ENCODE measurements at regions not wholly inside any gene's neighbourhood (a gene's known extent, or its start where the extent isn't known, plus 50 kb on each side); places are given as distances from the start of the nearest gene placed in this dataset.

DNA sequence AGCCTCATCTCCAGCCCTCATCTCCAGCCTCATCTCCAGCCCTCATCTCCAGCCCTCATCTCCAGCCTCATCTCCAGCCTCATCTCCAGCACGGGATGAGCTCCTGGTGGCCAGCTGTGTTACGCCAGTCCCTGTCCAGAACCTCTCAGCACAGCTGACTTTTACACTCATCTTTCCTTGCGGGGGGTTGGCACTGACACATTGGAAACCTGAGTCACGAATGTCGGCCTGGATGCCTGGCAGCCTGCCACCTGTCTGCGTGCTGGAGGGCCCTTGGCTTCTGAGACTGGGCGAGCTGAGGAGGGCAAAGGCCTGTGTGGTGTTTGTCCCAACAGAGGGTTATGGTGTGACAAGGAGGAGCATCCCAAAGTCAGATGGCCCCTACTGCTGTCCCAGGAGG is 66.1 kb upstream of the HGFAC start:
- CTCF ChIA-PET = interaction anchor here (0.9 to 2.1 kb wide), 4 partner anchors 13 to 204 kb away, joined by 3 to 11 read pairs (median 4); no protein-coding TSS in a partner anchor
- POLR2A ChIA-PET = no interaction called here
- no peak for TF ChIP-seq GATA2 (IDR thresholded peaks at IDR 0.05; ENCODE audit: insufficient read depth, insufficient read length, low read depth, low read length)
- TF ChIP-seq EZH2 (IDR thresholded peaks at IDR 0.05; ENCODE audit: borderline replicate concordance, low read depth, low read length, severe bottlenecking) = no peak
- peak; percentile 25 for TF ChIP-seq POLR2AphosphoS5 (IDR thresholded peaks at IDR 0.05; ENCODE audit: insufficient read depth, low read depth, low read length)
- TF ChIP-seq, protein P1, sequence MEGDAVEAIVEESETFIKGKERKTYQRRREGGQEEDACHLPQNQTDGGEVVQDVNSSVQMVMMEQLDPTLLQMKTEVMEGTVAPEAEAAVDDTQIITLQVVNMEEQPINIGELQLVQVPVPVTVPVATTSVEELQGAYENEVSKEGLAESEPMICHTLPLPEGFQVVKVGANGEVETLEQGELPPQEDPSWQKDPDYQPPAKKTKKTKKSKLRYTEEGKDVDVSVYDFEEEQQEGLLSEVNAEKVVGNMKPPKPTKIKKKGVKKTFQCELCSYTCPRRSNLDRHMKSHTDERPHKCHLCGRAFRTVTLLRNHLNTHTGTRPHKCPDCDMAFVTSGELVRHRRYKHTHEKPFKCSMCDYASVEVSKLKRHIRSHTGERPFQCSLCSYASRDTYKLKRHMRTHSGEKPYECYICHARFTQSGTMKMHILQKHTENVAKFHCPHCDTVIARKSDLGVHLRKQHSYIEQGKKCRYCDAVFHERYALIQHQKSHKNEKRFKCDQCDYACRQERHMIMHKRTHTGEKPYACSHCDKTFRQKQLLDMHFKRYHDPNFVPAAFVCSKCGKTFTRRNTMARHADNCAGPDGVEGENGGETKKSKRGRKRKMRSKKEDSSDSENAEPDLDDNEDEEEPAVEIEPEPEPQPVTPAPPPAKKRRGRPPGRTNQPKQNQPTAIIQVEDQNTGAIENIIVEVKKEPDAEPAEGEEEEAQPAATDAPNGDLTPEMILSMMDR (IDR thresholded peaks at IDR 0.05; ENCODE audit: extremely low read depth in 1 of 2, insufficient read depth in 1 of 2, low read depth in 1 of 2, low read length in 2 of 2) = no peak
- no peak for TF ChIP-seq POLR2A (IDR thresholded peaks at IDR 0.05; ENCODE audit: low read depth, low read length)
- TF ChIP-seq MYC (IDR thresholded peaks at IDR 0.05; ENCODE audit: low read depth, low read length) = no peak
- H2AFZ ChIP-seq (ENCODE audit: low read depth, low read length) = no peak overlapping the region
- peaks cover 31% of the 10 kb centered on the region for H3K79me2 ChIP-seq (ENCODE audit: control insufficient read depth, insufficient read depth, low read length)
- no peak overlapping the region for H3K27ac ChIP-seq (ENCODE audit: insufficient read depth, low read depth, low read length)
- no peaks in the 10 kb centered on the region for H4K20me1 ChIP-seq (replicated peaks; ENCODE audit: control insufficient read depth, extremely low read depth, insufficient read depth, low read length)
- H3K4me3 ChIP-seq (replicated peaks in 1 of 3; ENCODE audit: insufficient read depth in 1 of 3, low read depth in 1 of 3, low read length in 3 of 3) = no peak overlapping the region
- H3K4me2 ChIP-seq (ENCODE audit: insufficient read depth, low read length) = no peak overlapping the region
- dilution Hi-C loops (cut with MboI; ENCODE audit: extremely low pct_ligation_motif_present, low sequenced_read_pairs) = no loop called here
- DNase-seq (ENCODE audit: low read depth, low spot score) = peak; percentile 56
- peaks cover 0 to 5% of the 10 kb centered on the region in 2 experiments for H3K36me3 ChIP-seq (ENCODE audit: control insufficient read depth in 2 of 2, extremely low read depth in 1 of 2, insufficient read depth in 2 of 2, low read length in 2 of 2)
- H3K9me1 ChIP-seq (replicated peaks; ENCODE audit: control insufficient read depth, extremely low read depth, insufficient read depth, low read length) = no peaks in the 10 kb centered on the region
- no TSS peak for BruUV-seq (replicated peaks)
- no peak overlapping the region for H3K9ac ChIP-seq (replicated peaks; ENCODE audit: extremely low read depth, insufficient read depth, low read length)
- peak; percentile 89 for FAIRE-seq
- intact Hi-C loops (cut with micrococcal nuclease) = no loop called here
- no peaks in the 10 kb centered on the region for H3K9me3 ChIP-seq (replicated peaks; ENCODE audit: control insufficient read depth, insufficient read depth, low read length)
- H3K4me1 ChIP-seq (ENCODE audit: control insufficient read depth, extremely low read depth, insufficient read depth, low read length) = peaks cover 21% of the 10 kb centered on the region
- H3K27me3 ChIP-seq (ENCODE audit: control insufficient read depth in 2 of 2, insufficient read depth in 2 of 2, low read length in 2 of 2) = no peaks in the 10 kb centered on the region

DNA sequence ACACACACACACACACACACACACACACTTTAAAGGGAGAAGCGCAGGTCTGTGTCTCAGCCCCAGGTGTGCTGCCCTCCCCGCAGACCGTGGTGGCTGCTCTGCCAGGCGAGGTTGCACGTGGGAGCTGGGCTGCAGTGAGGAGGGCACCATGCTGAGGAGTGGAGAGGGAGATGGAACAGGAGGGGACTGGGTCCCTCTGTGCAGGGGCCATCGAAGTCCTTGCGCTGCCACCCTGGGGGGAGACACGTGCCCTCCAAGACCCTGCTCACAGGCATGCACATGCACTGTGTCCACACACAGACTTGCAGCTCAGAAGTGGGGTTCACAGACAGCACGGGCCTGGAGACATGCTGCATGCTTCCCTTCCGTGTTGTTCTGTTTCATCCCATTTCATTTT is 65.5 kb upstream of the HGFAC start:
- H3K27me3 ChIP-seq (ENCODE audit: control insufficient read depth in 2 of 2, insufficient read depth in 2 of 2, low read length in 2 of 2) = no peaks in the 10 kb centered on the region
- H3K4me1 ChIP-seq (ENCODE audit: control insufficient read depth, extremely low read depth, insufficient read depth, low read length) = peaks cover 15% of the 10 kb centered on the region
- no peaks in the 10 kb centered on the region for H3K9me1 ChIP-seq (replicated peaks; ENCODE audit: control insufficient read depth, extremely low read depth, insufficient read depth, low read length)
- no peaks in the 10 kb centered on the region for H4K20me1 ChIP-seq (replicated peaks; ENCODE audit: control insufficient read depth, extremely low read depth, insufficient read depth, low read length)
- POLR2A ChIA-PET = no interaction called here
- peaks cover 28% of the 10 kb centered on the region for H3K79me2 ChIP-seq (ENCODE audit: control insufficient read depth, insufficient read depth, low read length)
- H3K4me3 ChIP-seq (replicated peaks in 1 of 3; ENCODE audit: insufficient read depth in 1 of 3, low read depth in 1 of 3, low read length in 3 of 3) = no peak overlapping the region
- intact Hi-C loops (cut with micrococcal nuclease) = no loop called here
- no peak for FAIRE-seq
- dilution Hi-C loops (cut with MboI; ENCODE audit: extremely low pct_ligation_motif_present, low sequenced_read_pairs) = no loop called here
- DNase-seq (ENCODE audit: low read depth, low spot score) = no peak
- CTCF ChIA-PET = interaction anchor here (0.9 to 2.1 kb wide), 4 partner anchors 12 to 204 kb away, joined by 3 to 11 read pairs (median 4); no protein-coding TSS in a partner anchor
- TF ChIP-seq GATA2 (IDR thresholded peaks at IDR 0.05; ENCODE audit: insufficient read depth, insufficient read length, low read depth, low read length) (no peak), JUN (IDR thresholded peaks at IDR 0.05; ENCODE audit: borderline replicate concordance, insufficient read depth, insufficient read length, low read depth) (no peak), EZH2 (IDR thresholded peaks at IDR 0.05; ENCODE audit: borderline replicate concordance, low read depth, low read length, severe bottlenecking) (no peak), FOS (IDR thresholded peaks at IDR 0.05; ENCODE audit: borderline replicate concordance, insufficient read depth, low read length) (no peak)
- TF ChIP-seq, protein P1 (IDR thresholded peaks at IDR 0.05; ENCODE audit: extremely low read depth in 1 of 2, insufficient read depth in 1 of 2, low read depth in 1 of 2, low read length in 2 of 2) = no peak
- TF ChIP-seq, protein P2, sequence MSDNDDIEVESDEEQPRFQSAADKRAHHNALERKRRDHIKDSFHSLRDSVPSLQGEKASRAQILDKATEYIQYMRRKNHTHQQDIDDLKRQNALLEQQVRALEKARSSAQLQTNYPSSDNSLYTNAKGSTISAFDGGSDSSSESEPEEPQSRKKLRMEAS (IDR thresholded peaks at IDR 0.05; ENCODE audit: insufficient read depth, insufficient read length) = no peak
- no peaks in the 10 kb centered on the region for H3K9me3 ChIP-seq (replicated peaks; ENCODE audit: control insufficient read depth, insufficient read depth, low read length)
- H2AFZ ChIP-seq (ENCODE audit: low read depth, low read length) = no peak overlapping the region
- peaks cover 0 to 5% of the 10 kb centered on the region in 2 experiments for H3K36me3 ChIP-seq (ENCODE audit: control insufficient read depth in 2 of 2, extremely low read depth in 1 of 2, insufficient read depth in 2 of 2, low read length in 2 of 2)
- no TSS peak for BruUV-seq (replicated peaks)
- no peak overlapping the region for H3K4me2 ChIP-seq (ENCODE audit: insufficient read depth, low read length)
- no peak overlapping the region for H3K27ac ChIP-seq (ENCODE audit: insufficient read depth, low read depth, low read length)
- no peak overlapping the region for H3K9ac ChIP-seq (replicated peaks; ENCODE audit: extremely low read depth, insufficient read depth, low read length)
